Thyroid gland (tissue), 4 donors: ENCODE measurements at regions not wholly inside any gene's neighbourhood (a gene's known extent, or its start where the extent isn't known, plus 50 kb on each side); places are given as distances from the start of the nearest gene placed in this dataset.

Experiments
- POLR2A ChIP-seq, 2 donors: fragments of 450-650 bp; IDR thresholded peaks; one replicate each; pipeline ENCODE4 v1.6.1; 2017; ENCODE audit warnings: antibody characterized with exemption in 2 of 2, mild to moderate bottlenecking in 2 of 2, moderate library complexity in 1 of 2
- TF ChIP-seq, protein P1 (sequence below), 6 experiments: fragments of 200-600 bp in 3 of 6; fragments of 450-650 bp in 3 of 6; sonication (generic) in 3 of 6; IDR thresholded peaks; one replicate each; pipeline ENCODE4 v1.5.1; 2016 to 2019; ENCODE audit warnings: antibody characterized with exemption in 6 of 6, mild to moderate bottlenecking in 2 of 6, inconsistent platforms in 1 of 6, moderate library complexity in 1 of 6

DNA sequence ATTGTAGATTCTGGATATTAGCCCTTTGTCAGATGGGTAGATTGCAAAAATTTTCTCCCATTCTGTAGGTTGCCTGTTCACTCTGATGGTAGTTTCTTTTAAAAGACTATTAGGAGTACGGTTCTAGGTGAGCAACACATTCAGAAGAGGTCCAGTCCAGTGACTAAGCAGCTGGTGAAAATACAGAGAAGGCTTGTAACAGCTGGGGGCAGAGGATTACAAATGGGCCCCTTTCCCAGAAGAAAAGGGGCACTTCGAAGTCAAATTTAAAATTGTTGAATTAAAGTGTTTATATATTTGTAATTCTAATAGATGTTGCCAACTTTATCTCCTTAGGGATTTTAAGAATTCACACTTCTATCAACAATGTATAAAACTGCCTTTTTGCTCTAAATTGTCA lies 720.5 kb downstream of the TLE4 start:
- TF ChIP-seq, protein P1, sequence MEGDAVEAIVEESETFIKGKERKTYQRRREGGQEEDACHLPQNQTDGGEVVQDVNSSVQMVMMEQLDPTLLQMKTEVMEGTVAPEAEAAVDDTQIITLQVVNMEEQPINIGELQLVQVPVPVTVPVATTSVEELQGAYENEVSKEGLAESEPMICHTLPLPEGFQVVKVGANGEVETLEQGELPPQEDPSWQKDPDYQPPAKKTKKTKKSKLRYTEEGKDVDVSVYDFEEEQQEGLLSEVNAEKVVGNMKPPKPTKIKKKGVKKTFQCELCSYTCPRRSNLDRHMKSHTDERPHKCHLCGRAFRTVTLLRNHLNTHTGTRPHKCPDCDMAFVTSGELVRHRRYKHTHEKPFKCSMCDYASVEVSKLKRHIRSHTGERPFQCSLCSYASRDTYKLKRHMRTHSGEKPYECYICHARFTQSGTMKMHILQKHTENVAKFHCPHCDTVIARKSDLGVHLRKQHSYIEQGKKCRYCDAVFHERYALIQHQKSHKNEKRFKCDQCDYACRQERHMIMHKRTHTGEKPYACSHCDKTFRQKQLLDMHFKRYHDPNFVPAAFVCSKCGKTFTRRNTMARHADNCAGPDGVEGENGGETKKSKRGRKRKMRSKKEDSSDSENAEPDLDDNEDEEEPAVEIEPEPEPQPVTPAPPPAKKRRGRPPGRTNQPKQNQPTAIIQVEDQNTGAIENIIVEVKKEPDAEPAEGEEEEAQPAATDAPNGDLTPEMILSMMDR (IDR thresholded peaks at IDR 0.05), result no peak
- TF ChIP-seq POLR2A (IDR thresholded peaks at IDR 0.05), result no peak
